SU-DHL-6 (cell line): ENCODE measurements at regions not wholly inside any gene's neighbourhood (a gene's known extent, or its start where the extent isn't known, plus 50 kb on each side); places are given as distances from the start of the nearest gene placed in this dataset.

Experiments
- H2AFZ ChIP-seq: fragments of 200-600 bp; sonication (generic); 2 replicates; pipeline ENCODE4 v1.6.1; 2014; ENCODE audit warnings: low read depth, mild to moderate bottlenecking, moderate library complexity, mixed read lengths, antibody characterized with exemption, low read length; ENCODE audit not compliant: severe bottlenecking
- H3F3A ChIP-seq: fragments of 200-600 bp; shearing (Covaris generic); 2 replicates; pipeline ENCODE4 v1.6.0; 2016; ENCODE audit warnings: antibody characterized with exemption, mild to moderate bottlenecking; ENCODE audit not compliant: insufficient read depth
- H3K27ac ChIP-seq: fragments of 200-600 bp; sonication (generic); 2 replicates; pipeline ENCODE4 v1.5.1; 2016; ENCODE audit warnings: low read depth, mild to moderate bottlenecking, low read length, moderate library complexity, mixed read lengths
- H3K27me3 ChIP-seq: fragments of 200-600 bp; sonication (generic), shearing (Covaris generic); 2 replicates; pipeline ENCODE4 v1.6.0; 2014; ENCODE audit warnings: mild to moderate bottlenecking, low read length
- H3K36me3 ChIP-seq: fragments of 200-600 bp; sonication (generic); 2 replicates; pipeline ENCODE4 v1.6.1; 2014; ENCODE audit warnings: mild to moderate bottlenecking, low read length, mixed read lengths
- H3K4me2 ChIP-seq: fragments of 300-600, 200-600 bp; shearing (Covaris generic), sonication (generic); 2 replicates; pipeline ENCODE4 v1.6.0; 2014; ENCODE audit warnings: low read length, low read depth, mild to moderate bottlenecking; ENCODE audit not compliant: poor library complexity, severe bottlenecking
- H3K4me3 ChIP-seq: fragments of 200-600 bp; sonication (generic); 2 replicates; pipeline ENCODE4 v1.5.1; 2014; ENCODE audit warnings: antibody characterized with exemption, low read length, mild to moderate bottlenecking, mixed read lengths; ENCODE audit not compliant: insufficient read depth, poor library complexity, severe bottlenecking
- H3K79me2 ChIP-seq: fragments of 200-600 bp; sonication (generic); 2 replicates; pipeline ENCODE4 v1.6.1; 2014; ENCODE audit warnings: mild to moderate bottlenecking, low read length, moderate library complexity; ENCODE audit not compliant: insufficient read depth
- H3K9ac ChIP-seq: fragments of 200-600 bp; sonication (generic); 2 replicates; pipeline ENCODE4 v1.7.0; 2014; ENCODE audit warnings: mild to moderate bottlenecking, low read length
- H3K9me2 ChIP-seq: fragments of 200-600 bp; sonication (generic); replicated peaks from 2 replicates; pipeline ENCODE4 v1.6.1; 2014; ENCODE audit warnings: low read length; ENCODE audit not compliant: insufficient read depth
- H3K9me3 ChIP-seq: fragments of 200-600 bp; sonication (generic); 2 replicates; pipeline ENCODE4 v1.6.1; 2014; ENCODE audit warnings: low read length, mixed read lengths; ENCODE audit not compliant: insufficient read depth
- H4K20me1 ChIP-seq: fragments of 200-600 bp; sonication (generic); 2 replicates; pipeline ENCODE4 v1.6.1; 2014; ENCODE audit warnings: low read depth, mild to moderate bottlenecking, antibody characterized with exemption, low read length, moderate library complexity, mixed read lengths
- CTCF ChIP-seq: fragments of 200-600 bp; sonication (generic); IDR thresholded peaks from one replicate; pipeline ENCODE4 v1.5.1; 2017; ENCODE audit warnings: antibody characterized with exemption, mild to moderate bottlenecking, low read length, moderate library complexity; ENCODE audit not compliant: insufficient read depth, poor library complexity, severe bottlenecking
- EZH2phosphoT487 ChIP-seq: fragments of 200-600 bp; sonication (generic), shearing (Covaris generic); conservative IDR thresholded peaks from 2 replicates; pipeline ENCODE4 v1.6.1; 2018; ENCODE audit warnings: mild to moderate bottlenecking, antibody characterized with exemption, low read length, moderate library complexity, mixed read lengths

- Histone ChIP-seq H4K20me1 (no peaks in the 10 kb centered on the region), H3K4me2 (no peak overlapping the region), H3K79me2 (no peaks in the 10 kb centered on the region), H3K9me2 (no peaks in the 10 kb centered on the region), H3K9me3 (no peaks in the 10 kb centered on the region), H3F3A (no peaks in the 10 kb centered on the region), H2AFZ (no peak overlapping the region), H3K27me3 (no peaks in the 10 kb centered on the region), H3K36me3 (no peaks in the 10 kb centered on the region), H3K9ac (no peak overlapping the region), H3K4me3 (no peak overlapping the region), H3K27ac (no peak overlapping the region)
- TF ChIP-seq EZH2phosphoT487 (no peak), CTCF (no peak)
Measured at GRCh38 chr9:29198861-29199260, 1625.6 kb upstream of the C9orf72 start.

GRCh38 chr9:29199975-29200374 lies 1626.7 kb upstream of the C9orf72 start:
- Histone ChIP-seq H3F3A (no peaks in the 10 kb centered on the region), H3K9ac (no peak overlapping the region), H3K36me3 (no peaks in the 10 kb centered on the region), H4K20me1 (no peaks in the 10 kb centered on the region), H3K27ac (no peak overlapping the region), H3K4me2 (no peak overlapping the region), H2AFZ (no peak overlapping the region), H3K4me3 (no peak overlapping the region), H3K9me2 (no peaks in the 10 kb centered on the region), H3K79me2 (no peaks in the 10 kb centered on the region), H3K27me3 (no peaks in the 10 kb centered on the region), H3K9me3 (no peaks in the 10 kb centered on the region)
- TF ChIP-seq CTCF (no peak), EZH2phosphoT487 (no peak)

- Histone ChIP-seq H3F3A (no peaks in the 10 kb centered on the region), H3K27ac (no peak overlapping the region), H3K4me2 (no peak overlapping the region), H3K9ac (no peak overlapping the region), H4K20me1 (no peaks in the 10 kb centered on the region), H3K9me2 (no peaks in the 10 kb centered on the region), H3K27me3 (no peaks in the 10 kb centered on the region), H3K4me3 (no peak overlapping the region), H3K79me2 (no peaks in the 10 kb centered on the region), H3K36me3 (no peaks in the 10 kb centered on the region), H2AFZ (no peak overlapping the region), H3K9me3 (no peaks in the 10 kb centered on the region)
- TF ChIP-seq CTCF (no peak), EZH2phosphoT487 (no peak)
Measured at GRCh38 chr9:29200650-29201049, 1627.4 kb upstream of the C9orf72 start.
